NOMO-1 (cell line): ENCODE measurements at regions not wholly inside any gene's neighbourhood (a gene's known extent, or its start where the extent isn't known, plus 50 kb on each side); places are given as distances from the start of the nearest gene placed in this dataset.

ENCODE experiments used
- DNase-seq, 2 experiments: peaks; one replicate each; lab custom pipeline; 2025; ENCODE audit not compliant: unreplicated experiment in 2 of 2; lab: John Stamatoyannopoulos, UW

GRCh38 chr7:46173476-46174195 lies 252.6 kb upstream of the IGFBP3 start:
- DNase-seq = no peak

- DNase-seq = no peak
Measured at GRCh38 chr7:46170792-46171191, 249.7 kb upstream of the IGFBP3 start.

GRCh38 chr7:46170021-46170420 lies 248.9 kb upstream of the IGFBP3 start:
- no peak for DNase-seq

GRCh38 chr7:46169384-46169755 lies 248.3 kb upstream of the IGFBP3 start:
- no peak for DNase-seq

- DNase-seq = no peak
Measured at GRCh38 chr7:46168671-46169383, 247.8 kb upstream of the IGFBP3 start.

GRCh38 chr7:46168231-46168630 lies 247.2 kb upstream of the IGFBP3 start:
- no peak for DNase-seq

- DNase-seq = no peak
Measured at GRCh38 chr7:46165276-46165675, 244.2 kb upstream of the IGFBP3 start.

- no peak for DNase-seq
Measured at GRCh38 chr7:46164629-46165028, 243.6 kb upstream of the IGFBP3 start.

GRCh38 chr7:46163246-46163645 lies 242.2 kb upstream of the IGFBP3 start:
- no peak for DNase-seq

GRCh38 chr7:46162609-46163008 lies 241.5 kb upstream of the IGFBP3 start:
- DNase-seq = no peak

GRCh38 chr7:46160861-46161260 lies 239.8 kb upstream of the IGFBP3 start:
- DNase-seq = no peak

GRCh38 chr7:46157931-46158330 lies 236.9 kb upstream of the IGFBP3 start:
- no peak for DNase-seq

GRCh38 chr7:46157404-46157803 lies 236.3 kb upstream of the IGFBP3 start:
- no peak for DNase-seq

GRCh38 chr7:46156853-46157252 lies 235.8 kb upstream of the IGFBP3 start:
- no peak for DNase-seq

GRCh38 chr7:46156086-46156485 lies 235.0 kb upstream of the IGFBP3 start:
- no peak for DNase-seq

- DNase-seq = no peak
Measured at GRCh38 chr7:46155367-46155766, 234.3 kb upstream of the IGFBP3 start.

- no peak for DNase-seq
Measured at GRCh38 chr7:46153951-46154787, 233.1 kb upstream of the IGFBP3 start.

- no peak for DNase-seq
Measured at GRCh38 chr7:46153583-46153950, 232.5 kb upstream of the IGFBP3 start.

- no peak for DNase-seq
Measured at GRCh38 chr7:46152696-46153095, 231.6 kb upstream of the IGFBP3 start.

- DNase-seq = no peak
Measured at GRCh38 chr7:46150721-46151120, 229.6 kb upstream of the IGFBP3 start.

- DNase-seq = no peak
Measured at GRCh38 chr7:46150202-46150601, 229.1 kb upstream of the IGFBP3 start.

- no peak for DNase-seq
Measured at GRCh38 chr7:46147871-46148270, 226.8 kb upstream of the IGFBP3 start.
